ENCODE measurements at regions not wholly inside any gene's neighbourhood (a gene's known extent, or its start where the extent isn't known, plus 50 kb on each side); places are given as distances from the start of the nearest gene placed in this dataset.
"Not testable (repeated sequence)": the region's sequence is repeated elsewhere in the genome, so short reads cannot be mapped to it uniquely, and the experiment has no call there.

DNA sequence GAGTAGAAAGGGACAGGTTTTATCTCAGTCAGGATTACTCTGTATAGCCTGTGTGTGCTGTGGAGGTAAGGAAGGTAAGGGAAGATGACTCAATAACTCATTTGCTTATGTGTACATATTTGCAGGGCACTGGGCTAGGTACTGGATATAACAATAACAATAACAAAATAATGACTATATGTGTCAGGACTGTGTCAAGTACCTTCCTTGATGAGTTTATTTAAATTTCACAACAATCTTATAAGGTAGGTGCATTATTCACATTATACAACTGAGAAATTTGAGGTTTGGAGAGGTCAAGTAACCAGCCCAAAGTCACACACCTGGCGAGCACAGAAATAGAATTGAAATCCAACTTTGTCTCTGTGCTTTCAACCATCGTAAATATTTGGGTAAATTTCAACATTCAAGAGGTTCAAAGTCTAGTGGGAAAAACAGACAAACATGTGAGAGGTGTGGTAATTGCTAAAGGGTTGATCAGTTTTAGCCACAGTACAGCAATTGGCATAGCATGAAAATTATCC, 131.8 kb downstream of the APIP start:
- Histone ChIP-seq H3K4me3 (ENCODE audit: severe bottlenecking) (no peak overlapping the region), H3K27ac (ENCODE audit: poor library complexity, severe bottlenecking) (no peak overlapping the region), H3K36me3 (ENCODE audit: low read depth) (no peaks in the 10 kb centered on the region), H3K4me1 (ENCODE audit: insufficient read depth, poor library complexity, severe bottlenecking) (no peaks in the 10 kb centered on the region), H3K9me3 (ENCODE audit: severe bottlenecking) (no peaks in the 10 kb centered on the region), H3K27me3 (ENCODE audit: insufficient read depth, poor library complexity, severe bottlenecking) (no peaks in the 10 kb centered on the region)
- ATAC-seq (ENCODE audit: low read depth) (no peak), DNase-seq (ENCODE audit: low spot score) (no peak)
- TF ChIP-seq, protein P1, sequence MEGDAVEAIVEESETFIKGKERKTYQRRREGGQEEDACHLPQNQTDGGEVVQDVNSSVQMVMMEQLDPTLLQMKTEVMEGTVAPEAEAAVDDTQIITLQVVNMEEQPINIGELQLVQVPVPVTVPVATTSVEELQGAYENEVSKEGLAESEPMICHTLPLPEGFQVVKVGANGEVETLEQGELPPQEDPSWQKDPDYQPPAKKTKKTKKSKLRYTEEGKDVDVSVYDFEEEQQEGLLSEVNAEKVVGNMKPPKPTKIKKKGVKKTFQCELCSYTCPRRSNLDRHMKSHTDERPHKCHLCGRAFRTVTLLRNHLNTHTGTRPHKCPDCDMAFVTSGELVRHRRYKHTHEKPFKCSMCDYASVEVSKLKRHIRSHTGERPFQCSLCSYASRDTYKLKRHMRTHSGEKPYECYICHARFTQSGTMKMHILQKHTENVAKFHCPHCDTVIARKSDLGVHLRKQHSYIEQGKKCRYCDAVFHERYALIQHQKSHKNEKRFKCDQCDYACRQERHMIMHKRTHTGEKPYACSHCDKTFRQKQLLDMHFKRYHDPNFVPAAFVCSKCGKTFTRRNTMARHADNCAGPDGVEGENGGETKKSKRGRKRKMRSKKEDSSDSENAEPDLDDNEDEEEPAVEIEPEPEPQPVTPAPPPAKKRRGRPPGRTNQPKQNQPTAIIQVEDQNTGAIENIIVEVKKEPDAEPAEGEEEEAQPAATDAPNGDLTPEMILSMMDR (IDR thresholded peaks at IDR 0.05; ENCODE audit: poor library complexity, severe bottlenecking): no peak

DNA sequence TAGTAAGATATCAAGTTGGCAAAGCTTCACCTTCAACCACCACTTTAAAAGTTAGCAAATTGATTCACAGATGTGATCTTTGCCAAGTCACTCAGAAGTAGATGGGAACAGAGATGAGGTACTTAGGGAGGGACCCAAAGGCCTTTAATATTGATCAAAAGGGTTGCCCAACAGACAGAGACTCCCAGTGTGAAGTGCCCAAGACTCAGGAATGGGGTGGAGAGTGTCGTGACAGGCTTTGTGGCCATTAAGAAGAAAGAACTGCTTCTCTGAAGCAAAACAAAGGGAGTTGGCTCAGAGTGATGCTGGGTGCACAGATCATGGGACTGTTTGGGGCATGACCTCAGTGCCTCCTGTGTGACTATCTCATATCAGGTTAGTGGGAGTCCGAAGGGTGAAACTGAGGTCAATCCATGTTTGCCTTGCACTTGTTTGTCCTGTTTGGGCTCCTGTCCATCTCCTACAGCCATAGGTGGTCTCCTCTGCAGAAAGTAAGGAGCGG, 132.3 kb downstream of the APIP start:
- no peaks in the 10 kb centered on the region for H3K9me3 ChIP-seq (ENCODE audit: severe bottlenecking)
- ATAC-seq (ENCODE audit: low read depth): no peak

DNA sequence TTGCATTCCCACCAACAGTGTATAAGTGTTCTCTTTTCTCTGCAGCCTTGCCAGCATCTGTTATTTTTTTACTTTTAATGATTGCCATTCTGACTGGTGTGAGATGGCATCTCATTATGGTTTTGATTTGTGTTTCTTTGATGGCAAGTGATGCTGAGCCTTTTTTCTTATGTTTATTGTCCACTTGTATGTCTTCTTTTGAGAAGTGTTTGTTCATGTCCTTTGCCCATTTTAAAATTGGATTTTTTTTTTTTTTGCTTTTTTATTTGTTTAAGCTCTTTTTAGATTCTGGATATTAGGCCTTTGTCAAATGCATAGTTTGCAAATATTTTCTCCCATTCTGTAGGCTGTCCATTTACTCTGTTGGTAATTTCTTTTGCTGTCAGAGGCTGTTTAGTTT, 134.4 kb downstream of the APIP start:
- H3K27me3 ChIP-seq (ENCODE audit: insufficient read depth, poor library complexity, severe bottlenecking); DNase-seq (ENCODE audit: low spot score); H3K4me1 ChIP-seq (ENCODE audit: insufficient read depth, poor library complexity, severe bottlenecking); ATAC-seq (ENCODE audit: low read depth); H3K4me3 ChIP-seq (ENCODE audit: severe bottlenecking); H3K36me3 ChIP-seq (ENCODE audit: low read depth); H3K9me3 ChIP-seq (ENCODE audit: severe bottlenecking); H3K27ac ChIP-seq (ENCODE audit: poor library complexity, severe bottlenecking): not testable (repeated sequence)

More for the DNA sequence above, 132.3 kb downstream of the APIP start:
- Histone ChIP-seq H3K27ac (ENCODE audit: poor library complexity, severe bottlenecking) (no peak overlapping the region), H3K36me3 (ENCODE audit: low read depth) (no peaks in the 10 kb centered on the region), H3K4me1 (ENCODE audit: insufficient read depth, poor library complexity, severe bottlenecking) (no peaks in the 10 kb centered on the region), H3K27me3 (ENCODE audit: insufficient read depth, poor library complexity, severe bottlenecking) (no peaks in the 10 kb centered on the region), H3K4me3 (ENCODE audit: severe bottlenecking) (no peak overlapping the region)
- no peak for DNase-seq (ENCODE audit: low spot score)
- TF ChIP-seq, protein P1 (IDR thresholded peaks at IDR 0.05; ENCODE audit: poor library complexity, severe bottlenecking): no peak

DNA sequence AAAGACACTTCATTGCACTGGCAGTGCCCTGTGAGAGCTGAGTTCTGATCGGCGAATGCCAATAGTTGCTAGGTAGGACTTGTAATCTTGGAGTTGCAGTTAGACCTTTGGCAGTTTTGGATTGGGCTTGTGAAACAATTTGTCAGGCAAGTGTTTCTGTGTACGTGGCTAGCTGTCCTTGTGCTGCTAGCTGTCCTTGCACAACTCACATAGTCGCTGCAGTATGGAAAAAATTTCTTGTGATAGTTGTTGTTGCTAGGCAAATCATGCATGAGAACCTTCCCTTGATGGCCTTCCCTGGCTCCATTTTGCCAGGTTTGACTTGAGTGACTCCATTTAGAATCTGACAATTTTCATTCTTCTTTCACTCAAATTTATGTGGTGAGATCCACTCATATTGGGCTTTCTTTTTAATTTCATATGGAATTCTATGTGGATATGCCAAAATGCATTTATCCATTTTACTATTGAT, 140.7 kb downstream of the APIP start:
- ATAC-seq (ENCODE audit: low read depth): no peak
- no peaks in the 10 kb centered on the region for H3K9me3 ChIP-seq (ENCODE audit: severe bottlenecking)
- no peak overlapping the region for H3K4me3 ChIP-seq (ENCODE audit: severe bottlenecking)
- TF ChIP-seq, protein P1 (IDR thresholded peaks at IDR 0.05; ENCODE audit: poor library complexity, severe bottlenecking): no peak
- DNase-seq (ENCODE audit: low spot score): no peak
- H3K36me3 ChIP-seq (ENCODE audit: low read depth): no peaks in the 10 kb centered on the region
- H3K4me1 ChIP-seq (ENCODE audit: insufficient read depth, poor library complexity, severe bottlenecking): no peaks in the 10 kb centered on the region
- H3K27me3 ChIP-seq (ENCODE audit: insufficient read depth, poor library complexity, severe bottlenecking): no peaks in the 10 kb centered on the region
- no peak overlapping the region for H3K27ac ChIP-seq (ENCODE audit: poor library complexity, severe bottlenecking)

DNA sequence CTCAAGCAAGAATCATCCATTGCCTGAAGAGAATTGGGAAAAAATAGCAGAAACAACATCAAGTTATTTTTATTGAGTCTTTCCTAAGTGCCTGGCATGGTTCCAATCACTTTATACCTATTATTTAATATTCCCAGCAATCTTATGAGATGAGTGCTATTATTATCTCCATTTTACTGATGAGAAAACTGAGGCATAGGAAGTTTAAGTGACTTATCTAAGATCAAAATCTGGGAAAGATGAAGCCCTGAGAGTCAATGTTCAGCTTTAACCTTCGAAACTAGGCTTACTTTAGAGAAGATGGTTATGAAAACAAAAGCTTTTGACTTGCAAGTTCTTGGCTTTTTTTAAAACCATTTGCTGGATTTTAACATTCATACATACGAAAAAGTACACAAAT, 141.6 kb downstream of the APIP start:
- Histone ChIP-seq H3K36me3 (ENCODE audit: low read depth) (no peaks in the 10 kb centered on the region), H3K4me3 (ENCODE audit: severe bottlenecking) (no peak overlapping the region), H3K27me3 (ENCODE audit: insufficient read depth, poor library complexity, severe bottlenecking) (no peaks in the 10 kb centered on the region), H3K27ac (ENCODE audit: poor library complexity, severe bottlenecking) (no peak overlapping the region), H3K9me3 (ENCODE audit: severe bottlenecking) (no peaks in the 10 kb centered on the region), H3K4me1 (ENCODE audit: insufficient read depth, poor library complexity, severe bottlenecking) (no peaks in the 10 kb centered on the region)
- ATAC-seq (ENCODE audit: low read depth) (no peak), DNase-seq (ENCODE audit: low spot score) (no peak)
- TF ChIP-seq, protein P1 (IDR thresholded peaks at IDR 0.05; ENCODE audit: poor library complexity, severe bottlenecking): no peak
